HepG2 (cell line): ENCODE measurements at regions not wholly inside any gene's neighbourhood (a gene's known extent, or its start where the extent isn't known, plus 50 kb on each side); places are given as distances from the start of the nearest gene placed in this dataset.

ENCODE experiments used
- MLLT10 ChIP-seq: sonication (generic); formaldehyde crosslinking; IDR thresholded peaks from 2 replicates; pipeline ENCODE4 v1.4.0; 2020; ENCODE audit warnings: missing genetic modification reagents
- POLR2A ChIP-seq, 2 experiments: IDR thresholded peaks; 2 replicates each; pipeline ENCODE4 v1.6.1; 2011; ENCODE audit warnings: low read depth in 2 of 2, low read length in 2 of 2, mild to moderate bottlenecking in 1 of 2, moderate library complexity in 1 of 2; ENCODE audit not compliant: insufficient read depth in 1 of 2
- ZNF691 ChIP-seq: sonication (generic); formaldehyde crosslinking; IDR thresholded peaks from 2 replicates; pipeline ENCODE4 v1.4.0; 2020; ENCODE audit warnings: missing genetic modification reagents, low read depth, mild to moderate bottlenecking, borderline replicate concordance
- ZNF766 ChIP-seq: sonication (generic); formaldehyde crosslinking; IDR thresholded peaks from 2 replicates; pipeline ENCODE4 v1.5.0; 2020; ENCODE audit warnings: missing genetic modification reagents, borderline replicate concordance

DNA sequence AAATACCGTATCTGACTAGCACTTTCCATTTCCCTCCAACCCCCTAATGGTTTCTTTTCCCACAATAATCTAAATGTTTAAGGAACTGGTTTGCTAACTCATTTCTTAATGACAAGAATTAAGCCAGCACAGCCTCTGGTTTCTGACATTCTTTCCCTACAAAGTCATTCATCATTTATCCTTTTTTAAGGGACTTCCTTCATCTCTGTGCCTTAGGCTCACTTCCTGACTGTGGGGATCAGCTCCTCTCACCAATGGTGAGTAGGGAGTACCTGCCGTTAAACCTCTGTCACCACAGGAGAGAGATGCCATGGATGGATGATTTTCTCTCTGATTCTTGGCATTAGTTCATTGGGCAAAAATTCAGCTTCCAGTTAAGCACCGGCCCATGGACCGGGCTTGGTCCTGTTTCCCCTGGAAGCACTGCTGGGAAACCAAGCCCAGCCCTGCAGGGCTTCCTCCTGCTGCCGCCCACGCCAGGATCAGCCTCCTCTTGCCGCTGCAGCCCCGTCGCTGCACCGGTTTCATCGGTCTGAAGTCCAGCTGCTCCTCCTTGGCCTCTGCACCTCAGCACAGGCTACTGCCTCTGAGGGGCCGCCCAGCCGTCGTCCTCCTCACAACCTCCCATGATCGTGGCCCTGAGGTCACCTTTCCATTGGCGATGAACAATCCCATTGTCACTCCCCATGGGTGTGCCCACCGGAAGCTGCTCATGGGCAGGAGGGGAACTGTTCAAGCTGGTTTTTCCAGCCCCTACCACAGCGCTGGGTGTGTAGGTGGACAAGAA is 64.0 kb upstream of the ZNF516 start:
- TF ChIP-seq POLR2A (IDR thresholded peaks at IDR 0.05; ENCODE audit: insufficient read depth in 1 of 2, low read depth in 2 of 2, low read length in 2 of 2), result no peak
- no peak for TF ChIP-seq ZNF691 (CRISPR knock-in tag)
- no peak for TF ChIP-seq MLLT10
- TF ChIP-seq ZNF766, result no peak
